HEK293 (cell line): ENCODE measurements at regions not wholly inside any gene's neighbourhood (a gene's known extent, or its start where the extent isn't known, plus 50 kb on each side); places are given as distances from the start of the nearest gene placed in this dataset.
A peak's percentile ranks its signal among the peaks of the same experiment; 100 is the strongest.

Source experiments
- CTCF ChIA-PET: fragments of 350-600 bp; formaldehyde crosslinking; extraction: SDS; loops from one replicate; lab custom pipeline; 2021; ENCODE audit warnings: antibody characterized with exemption; lab: Yijun Ruan, JAX
- POLR2A ChIA-PET: fragments of 300-600 bp; formaldehyde crosslinking; extraction: SDS; loops from one replicate; lab custom pipeline; 2020; ENCODE audit warnings: antibody characterized with exemption, inconsistent platforms; lab: Yijun Ruan, JAX
- H3K27ac ChIP-seq: fragments of 200-500 bp; sonication (Bioruptor generic); 2 replicates; pipeline ENCODE4 v1.5.1; 2014; ENCODE audit warnings: low read depth, low read length, control low read depth, inconsistent platforms; ENCODE audit errors: extremely low read depth
- H3K36me3 ChIP-seq, 2 experiments: fragments of 200-500 bp in 1 of 2; sonication (Bioruptor generic) in 1 of 2; 1 replicate in 1 of 2; 2 replicates in 1 of 2; pipeline ENCODE4 v1.5.1; 2014 to 2017; ENCODE audit warnings: inconsistent platforms in 2 of 2, low read length in 2 of 2; ENCODE audit not compliant: control insufficient read depth in 2 of 2, insufficient read depth in 1 of 2
- H3K4me1 ChIP-seq: fragments of 200-500 bp; sonication (Bioruptor generic); 2 replicates; pipeline ENCODE4 v1.5.1; 2014; ENCODE audit warnings: mild to moderate bottlenecking, low read length, inconsistent platforms; ENCODE audit not compliant: control insufficient read depth, insufficient read depth
- H3K4me3 ChIP-seq: 2 replicates; pipeline ENCODE4 v1.5.1; 2011; ENCODE audit warnings: low read depth, mild to moderate bottlenecking, control low read depth, low read length, moderate library complexity
- H3K9me3 ChIP-seq: fragments of 200-500 bp; sonication (Bioruptor generic); 2 replicates; pipeline ENCODE4 v1.5.1; 2014; ENCODE audit warnings: low read depth, low read length, inconsistent platforms; ENCODE audit not compliant: control insufficient read depth, insufficient read depth
- BCL11B ChIP-seq: fragments of 450-650 bp; formaldehyde crosslinking; IDR thresholded peaks from 2 replicates; pipeline ENCODE4 v1.5.1; 2016; ENCODE audit warnings: low read depth, missing biosample characterization, missing genetic modification characterization
- BCL6B ChIP-seq: fragments of 450-650 bp; formaldehyde crosslinking; IDR thresholded peaks from 2 replicates; pipeline ENCODE4 v1.5.1; 2017; ENCODE audit warnings: missing biosample characterization, missing genetic modification characterization
- GLI2 ChIP-seq: fragments of 450-650 bp; formaldehyde crosslinking; IDR thresholded peaks from 2 replicates; pipeline ENCODE4; 2017; ENCODE audit warnings: missing biosample characterization, missing genetic modification characterization, low read depth, borderline replicate concordance
- OVOL3 ChIP-seq: fragments of 450-650 bp; formaldehyde crosslinking; IDR thresholded peaks from 2 replicates; pipeline ENCODE4 v1.5.1; 2016; ENCODE audit warnings: missing biosample characterization, missing genetic modification characterization
- SP2 ChIP-seq: fragments of 450-650 bp; formaldehyde crosslinking; IDR thresholded peaks from 2 replicates; pipeline ENCODE4 v1.5.1; 2016; ENCODE audit warnings: missing biosample characterization, missing genetic modification characterization
- ZBTB44 ChIP-seq: fragments of 450-650 bp; IDR thresholded peaks from 2 replicates; pipeline ENCODE4 v1.5.1; 2018; ENCODE audit warnings: missing biosample characterization, mild to moderate bottlenecking, missing genetic modification characterization
- ZBTB7A ChIP-seq: fragments of 450-650 bp; formaldehyde crosslinking; IDR thresholded peaks from 2 replicates; pipeline ENCODE4 v1.5.1; 2016; ENCODE audit warnings: low read depth, missing biosample characterization, missing genetic modification characterization
- ZIC2 ChIP-seq: fragments of 450-650 bp; formaldehyde crosslinking; IDR thresholded peaks from 2 replicates; pipeline ENCODE4 v1.5.1; 2016; ENCODE audit warnings: missing biosample characterization, missing genetic modification characterization
- ZNF174 ChIP-seq: fragments of 450-650 bp; formaldehyde crosslinking; IDR thresholded peaks from 2 replicates; pipeline ENCODE4 v1.5.0; 2017; ENCODE audit warnings: missing biosample characterization, mild to moderate bottlenecking, missing genetic modification characterization
- ZNF223 ChIP-seq: fragments of 450-650 bp; formaldehyde crosslinking; IDR thresholded peaks from 2 replicates; pipeline ENCODE4 v1.5.1; 2016; ENCODE audit warnings: missing biosample characterization, missing genetic modification characterization
- ZNF341 ChIP-seq: fragments of 450-650 bp; formaldehyde crosslinking; IDR thresholded peaks from 2 replicates; pipeline ENCODE4; 2016; ENCODE audit warnings: low read depth, missing biosample characterization, missing genetic modification characterization
- ZNF354C ChIP-seq: fragments of 450-650 bp; formaldehyde crosslinking; IDR thresholded peaks from 2 replicates; pipeline ENCODE4 v1.5.1; 2016; ENCODE audit warnings: missing biosample characterization, missing genetic modification characterization, low read depth, borderline replicate concordance
- ZNF426 ChIP-seq: fragments of 450-650 bp; formaldehyde crosslinking; IDR thresholded peaks from 2 replicates; pipeline ENCODE4 v1.5.1; 2017; ENCODE audit warnings: missing biosample characterization, missing genetic modification characterization, mild to moderate bottlenecking, inconsistent platforms, moderate library complexity
- ZNF488 ChIP-seq: fragments of 450-650 bp; formaldehyde crosslinking; IDR thresholded peaks from 2 replicates; pipeline ENCODE4 v1.5.1; 2016; ENCODE audit warnings: missing biosample characterization, missing genetic modification characterization
- ZNF555 ChIP-seq: fragments of 450-650 bp; formaldehyde crosslinking; conservative IDR thresholded peaks from 2 replicates; pipeline ENCODE4 v1.5.1; 2017; ENCODE audit warnings: missing biosample characterization, mild to moderate bottlenecking, missing genetic modification characterization, inconsistent platforms
- ZNF560 ChIP-seq: fragments of 450-650 bp; formaldehyde crosslinking; IDR thresholded peaks from 2 replicates; pipeline ENCODE4 v1.5.1; 2017; ENCODE audit warnings: missing biosample characterization, missing genetic modification characterization, borderline replicate concordance
- ZNF654 ChIP-seq: fragments of 450-650 bp; formaldehyde crosslinking; IDR thresholded peaks from 2 replicates; pipeline ENCODE4 v1.5.1; 2016; ENCODE audit warnings: low read depth, missing biosample characterization, missing genetic modification characterization
- ZNF692 ChIP-seq: fragments of 450-650 bp; formaldehyde crosslinking; IDR thresholded peaks from 2 replicates; pipeline ENCODE4 v1.5.1; 2016; ENCODE audit warnings: missing biosample characterization, missing genetic modification characterization
- ZSCAN4 ChIP-seq: fragments of 450-650 bp; formaldehyde crosslinking; IDR thresholded peaks from 2 replicates; pipeline ENCODE4 v1.5.1; 2017; ENCODE audit warnings: missing biosample characterization, missing genetic modification characterization

- H3K4me3 ChIP-seq: no peak overlapping the region
- no peak for TF ChIP-seq ZNF223 (tag by site-specific recombination)
- peak; percentile 56; the same call in 1 of the 2 replicates for TF ChIP-seq ZNF341 (tag by site-specific recombination)
- no peak for TF ChIP-seq GLI2 (tag by site-specific recombination)
- TF ChIP-seq, all 188 proteins: peak for 1
- H3K36me3 ChIP-seq: no peaks in the 10 kb centered on the region
- ChIA-PET CTCF (interaction anchor here (1.2 kb wide), 1 partner anchor 137 kb away, joined by 4 read pairs; no protein-coding TSS in a partner anchor), POLR2A (no interaction called here)
- H3K27ac ChIP-seq: no peak overlapping the region
- no peaks in the 10 kb centered on the region for H3K4me1 ChIP-seq
- no peaks in the 10 kb centered on the region for H3K9me3 ChIP-seq
Measured at GRCh38 chr1:43049481-43049880, 90.8 kb upstream of the SLC2A1 start.

- ChIA-PET CTCF (interaction anchor here (1.1 kb wide), 1 partner anchor 25 kb away, joined by 4 read pairs; no protein-coding TSS in a partner anchor), POLR2A (no interaction called here)
- Histone ChIP-seq H3K36me3 (no peaks in the 10 kb centered on the region), H3K4me3 (no peak overlapping the region), H3K27ac (no peak overlapping the region), H3K9me3 (no peaks in the 10 kb centered on the region), H3K4me1 (no peaks in the 10 kb centered on the region)
- TF ChIP-seq SP2 (no peak), ZIC2 (tag by site-specific recombination) (0 out of 2 replicates have a peak, but pooled peaks have one; percentile 11)
Measured at GRCh38 chr1:43048601-43049011, 89.9 kb upstream of the SLC2A1 start.

- no peak overlapping the region for H3K27ac ChIP-seq
- H3K9me3 ChIP-seq: no peaks in the 10 kb centered on the region
- H3K36me3 ChIP-seq: no peaks in the 10 kb centered on the region
- TF ChIP-seq GLI2 (tag by site-specific recombination): no peak
- TF ChIP-seq ZNF174 (tag by site-specific recombination): no peak
- TF ChIP-seq ZNF555 (tag by site-specific recombination): no peak
- no peak for TF ChIP-seq ZNF426 (tag by site-specific recombination)
- TF ChIP-seq BCL11B (tag by site-specific recombination): no peak
- no peaks in the 10 kb centered on the region for H3K4me1 ChIP-seq
- CTCF ChIA-PET: interaction anchor here (0.7 to 1.3 kb wide), 3 partner anchors 12 to 134 kb away, joined by 3 to 5 read pairs (median 3); no protein-coding TSS in a partner anchor
- H3K4me3 ChIP-seq: no peak overlapping the region
- POLR2A ChIA-PET: no interaction called here
Measured at GRCh38 chr1:43047135-43047534, 88.5 kb upstream of the SLC2A1 start.

GRCh38 chr1:43044572-43045361 lies 86.1 kb upstream of the SLC2A1 start:
- H3K4me1 ChIP-seq: no peaks in the 10 kb centered on the region
- H3K9me3 ChIP-seq: no peaks in the 10 kb centered on the region
- POLR2A ChIA-PET: no interaction called here
- H3K27ac ChIP-seq: no peak overlapping the region
- CTCF ChIA-PET: interaction anchor here (0.6 to 1.4 kb wide), 2 partner anchors 29 to 288 kb away, joined by 3 to 5 read pairs; no protein-coding TSS in a partner anchor
- H3K36me3 ChIP-seq: no peaks in the 10 kb centered on the region
- H3K4me3 ChIP-seq: no peak overlapping the region
- TF ChIP-seq ZBTB7A (no peak), ZNF354C (tag by site-specific recombination) (no peak), BCL6B (tag by site-specific recombination) (no peak), ZNF488 (no peak), ZBTB44 (tag by site-specific recombination) (no peak), ZNF692 (tag by site-specific recombination) (no peak), OVOL3 (tag by site-specific recombination) (no peak), ZNF560 (tag by site-specific recombination) (no peak), ZNF654 (no peak), ZSCAN4 (tag by site-specific recombination) (no peak)
